ENCODE measurements at regions not wholly inside any gene's neighbourhood (a gene's known extent, or its start where the extent isn't known, plus 50 kb on each side); places are given as distances from the start of the nearest gene placed in this dataset.

GRCh38 chr9:1882711-1883403 lies 132.3 kb upstream of the SMARCA2 start:
- intact Hi-C loops (cut with micrococcal nuclease) = no loop called here
- no peaks in the 10 kb centered on the region for H3K36me3 Mint-ChIP-seq
- H3K4me2 ChIP-seq (replicated peaks; ENCODE audit: extremely low read depth, low read length, poor library complexity, severe bottlenecking) = no peak overlapping the region

GRCh38 chr9:1890201-1890600 lies 124.9 kb upstream of the SMARCA2 start:
- no peaks in the 10 kb centered on the region for H4K20me1 ChIP-seq (ENCODE audit: insufficient read depth, low read length)
- H3K79me2 ChIP-seq (ENCODE audit: insufficient read depth, low read length) = no peaks in the 10 kb centered on the region
- H3K4me1 ChIP-seq (ENCODE audit: control insufficient read depth in 1 of 2, insufficient read depth in 2 of 2, low read length in 2 of 2) = no peaks in the 10 kb centered on the region
- H3K27ac Mint-ChIP-seq = no peak overlapping the region
- H2AFZ ChIP-seq (ENCODE audit: insufficient read depth, low read depth, low read length, poor library complexity, severe bottlenecking) = no peak overlapping the region
- no peaks in the 10 kb centered on the region for H3K27me3 ChIP-seq (ENCODE audit: control insufficient read depth in 2 of 2, insufficient read depth in 2 of 2, low read length in 2 of 2)
- no peak overlapping the region for H3K9ac ChIP-seq (ENCODE audit: insufficient read depth, low read length, poor library complexity, severe bottlenecking)
- H3K4me1 Mint-ChIP-seq = no peaks in the 10 kb centered on the region
- peaks cover 0 to 2% (median 1%) of the 10 kb centered on the region in 3 donors for H3K27me3 Mint-ChIP-seq (ENCODE audit: low read depth in 3 of 3)
- intact Hi-C loops (cut with micrococcal nuclease) = no loop called here
- no peak for TF ChIP-seq CTCF (IDR thresholded peaks at IDR 0.05)
- no peak overlapping the region for H3K4me2 ChIP-seq (replicated peaks; ENCODE audit: extremely low read depth, low read length, poor library complexity, severe bottlenecking)
- no peak for DNase-seq
- H3K36me3 Mint-ChIP-seq = no peaks in the 10 kb centered on the region
- no peak overlapping the region for H3K27ac ChIP-seq (ENCODE audit: low read depth in 1 of 2, low read length in 2 of 2)
- H3K36me3 ChIP-seq (replicated peaks in 1 of 2; ENCODE audit: control insufficient read depth in 1 of 2, insufficient read depth in 2 of 2, low read length in 2 of 2) = no peaks in the 10 kb centered on the region
- peaks cover 0 to 5% (median 0%) of the 10 kb centered on the region in 7 donors for H3K9me3 Mint-ChIP-seq
- no CpG with 5 or more reads among the region's 3 CpGs for WGBS (ENCODE audit: insufficient coverage)
- no peak overlapping the region for H3K4me3 Mint-ChIP-seq
- no peaks in the 10 kb centered on the region for H3K9me3 ChIP-seq (replicated peaks in 1 of 2; ENCODE audit: control insufficient read depth in 1 of 2, insufficient read depth in 1 of 2, low read length in 2 of 2)
- H3K4me3 ChIP-seq (replicated peaks in 1 of 3; ENCODE audit: low read depth in 2 of 3, low read length in 3 of 3) = no peak overlapping the region

More at GRCh38 chr9:1882711-1883403, 132.3 kb upstream of the SMARCA2 start:
- Histone ChIP-seq H3K4me1 (ENCODE audit: control insufficient read depth in 1 of 2, insufficient read depth in 2 of 2, low read length in 2 of 2) (no peaks in the 10 kb centered on the region), H3K27me3 (ENCODE audit: control insufficient read depth in 2 of 2, insufficient read depth in 2 of 2, low read length in 2 of 2) (no peaks in the 10 kb centered on the region), H3K27ac (ENCODE audit: low read depth in 1 of 2, low read length in 2 of 2) (no peak overlapping the region), H3K4me3 (replicated peaks in 1 of 3; ENCODE audit: low read depth in 2 of 3, low read length in 3 of 3) (no peak overlapping the region), H4K20me1 (ENCODE audit: insufficient read depth, low read length) (no peaks in the 10 kb centered on the region), H3K9me3 (replicated peaks in 1 of 2; ENCODE audit: control insufficient read depth in 1 of 2, insufficient read depth in 1 of 2, low read length in 2 of 2) (no peaks in the 10 kb centered on the region), H2AFZ (ENCODE audit: insufficient read depth, low read depth, low read length, poor library complexity, severe bottlenecking) (no peak overlapping the region), H3K36me3 (replicated peaks in 1 of 2; ENCODE audit: control insufficient read depth in 1 of 2, insufficient read depth in 2 of 2, low read length in 2 of 2) (no peaks in the 10 kb centered on the region), H3K9ac (ENCODE audit: insufficient read depth, low read length, poor library complexity, severe bottlenecking) (no peak overlapping the region), H3K79me2 (ENCODE audit: insufficient read depth, low read length) (no peaks in the 10 kb centered on the region)
- no peaks in the 10 kb centered on the region for H3K4me1 Mint-ChIP-seq
- peaks cover 0 to 4% (median 0%) of the 10 kb centered on the region in 7 donors for H3K9me3 Mint-ChIP-seq
- TF ChIP-seq CTCF (IDR thresholded peaks at IDR 0.05) = no peak
- WGBS (ENCODE audit: insufficient coverage) = 78% methylated on average over 1 of the region's 4 CpGs
- DNase-seq = no peak
- H3K27ac Mint-ChIP-seq = no peak overlapping the region
- H3K27me3 Mint-ChIP-seq (ENCODE audit: low read depth in 3 of 3) = peaks cover 0 to 3% (median 0%) of the 10 kb centered on the region in 3 donors
- no peak overlapping the region for H3K4me3 Mint-ChIP-seq

All from CD14-positive monocyte (primary cell).